Prostate gland (tissue), 2 donors: ENCODE measurements at regions not wholly inside any gene's neighbourhood (a gene's known extent, or its start where the extent isn't known, plus 50 kb on each side); places are given as distances from the start of the nearest gene placed in this dataset.

Source experiments
- POLR2A ChIP-seq: fragments of 450-650 bp; IDR thresholded peaks from one replicate; pipeline ENCODE4 v1.6.1; 2016; ENCODE audit warnings: antibody characterized with exemption, mild to moderate bottlenecking
- POLR2AphosphoS5 ChIP-seq: sonication (generic); formaldehyde crosslinking; IDR thresholded peaks from one replicate; pipeline ENCODE4 v1.6.1; 2017; ENCODE audit warnings: antibody characterized with exemption
- TF ChIP-seq, protein P1 (sequence below), 4 experiments: fragments of 200-600 bp in 2 of 4; fragments of 450-650 bp in 2 of 4; sonication (generic) in 2 of 4; IDR thresholded peaks; 1 replicate in 3 of 4; 2 replicates in 1 of 4; pipeline ENCODE4 v1.5.1; 2016 to 2019; ENCODE audit warnings: antibody characterized with exemption in 4 of 4, mild to moderate bottlenecking in 2 of 4, moderate library complexity in 2 of 4

DNA sequence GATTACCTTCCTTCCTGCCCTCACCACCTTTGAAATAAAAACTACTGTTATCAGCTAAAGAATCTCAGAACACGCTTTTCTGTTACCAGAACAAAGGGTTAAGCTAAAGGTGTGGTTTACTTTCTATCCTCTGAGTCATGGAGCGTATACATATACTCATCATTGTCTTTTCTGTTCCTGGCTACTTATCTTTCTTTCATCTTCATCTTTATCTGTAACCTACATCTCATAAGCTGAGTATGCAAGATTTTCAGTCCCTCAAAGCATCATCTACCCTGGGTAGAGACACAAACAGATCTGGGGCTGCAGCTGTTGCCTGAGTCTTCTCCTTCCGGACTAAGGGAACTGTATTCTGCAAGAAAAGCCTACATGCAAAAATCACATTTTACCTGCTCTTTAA is 75.6 kb downstream of the LMO4 start:
- TF ChIP-seq POLR2AphosphoS5 (no peak), POLR2A (no peak)
- TF ChIP-seq, protein P1, sequence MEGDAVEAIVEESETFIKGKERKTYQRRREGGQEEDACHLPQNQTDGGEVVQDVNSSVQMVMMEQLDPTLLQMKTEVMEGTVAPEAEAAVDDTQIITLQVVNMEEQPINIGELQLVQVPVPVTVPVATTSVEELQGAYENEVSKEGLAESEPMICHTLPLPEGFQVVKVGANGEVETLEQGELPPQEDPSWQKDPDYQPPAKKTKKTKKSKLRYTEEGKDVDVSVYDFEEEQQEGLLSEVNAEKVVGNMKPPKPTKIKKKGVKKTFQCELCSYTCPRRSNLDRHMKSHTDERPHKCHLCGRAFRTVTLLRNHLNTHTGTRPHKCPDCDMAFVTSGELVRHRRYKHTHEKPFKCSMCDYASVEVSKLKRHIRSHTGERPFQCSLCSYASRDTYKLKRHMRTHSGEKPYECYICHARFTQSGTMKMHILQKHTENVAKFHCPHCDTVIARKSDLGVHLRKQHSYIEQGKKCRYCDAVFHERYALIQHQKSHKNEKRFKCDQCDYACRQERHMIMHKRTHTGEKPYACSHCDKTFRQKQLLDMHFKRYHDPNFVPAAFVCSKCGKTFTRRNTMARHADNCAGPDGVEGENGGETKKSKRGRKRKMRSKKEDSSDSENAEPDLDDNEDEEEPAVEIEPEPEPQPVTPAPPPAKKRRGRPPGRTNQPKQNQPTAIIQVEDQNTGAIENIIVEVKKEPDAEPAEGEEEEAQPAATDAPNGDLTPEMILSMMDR (IDR thresholded peaks at IDR 0.05): no peak
